ENCODE measurements at regions not wholly inside any gene's neighbourhood (a gene's known extent, or its start where the extent isn't known, plus 50 kb on each side); places are given as distances from the start of the nearest gene placed in this dataset.

DNA sequence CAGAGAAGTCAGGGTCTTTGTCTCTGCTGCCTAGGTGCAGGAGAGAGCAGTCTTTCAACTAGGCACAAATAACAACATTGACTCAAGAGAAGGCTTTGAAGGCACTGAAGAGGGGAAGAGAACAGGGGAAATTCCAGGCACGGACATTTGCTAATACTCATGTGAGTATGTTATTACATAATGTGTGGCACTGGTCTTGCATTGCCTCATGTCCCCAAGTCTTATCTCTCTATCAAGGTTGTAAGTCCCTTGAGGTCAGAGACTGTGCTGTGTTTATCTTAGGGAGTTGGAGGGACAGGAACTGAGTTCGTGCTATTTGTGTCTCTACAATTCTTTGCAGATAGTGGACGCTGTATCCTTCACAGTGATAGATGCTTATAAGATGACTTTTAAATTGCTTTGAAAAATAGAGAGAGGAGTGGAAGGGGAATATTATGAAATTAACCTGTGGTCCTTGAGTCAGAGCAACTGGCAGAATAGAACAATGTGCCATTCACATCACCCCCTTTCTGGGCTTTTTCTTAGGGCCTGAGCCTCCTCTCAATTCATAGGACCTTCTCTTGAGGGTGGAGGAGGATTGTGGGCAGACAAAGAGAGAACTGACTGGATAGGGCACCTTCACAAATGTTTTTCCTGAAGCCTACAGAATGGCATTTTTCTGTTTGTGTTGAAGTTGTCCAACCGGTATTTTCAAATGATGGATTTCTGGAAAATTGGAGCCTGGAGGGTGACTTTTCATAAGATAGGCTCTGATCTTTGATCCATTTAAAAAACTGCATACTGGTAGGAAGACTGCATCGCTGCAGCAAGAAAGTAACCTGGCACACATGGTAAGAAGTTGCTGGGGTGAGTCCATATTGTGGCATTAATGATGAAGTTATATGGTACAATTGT lies 96.6 kb upstream of the CXCR4 start:
- Histone ChIP-seq H3K4me3 (no peak overlapping the region), H3K4me2 (no peak overlapping the region), H3K9me3 (0 out of 3 replicates have a peak, but pooled peaks cover 3% of the 10 kb centered on the region), H3K4me1 (no peaks in the 10 kb centered on the region), H3K27ac (no peak overlapping the region)
- ChIA-PET POLR2A (no interaction called here), CTCF (interaction anchor here (0.5 kb wide), 1 partner anchor 11 kb away, joined by 3 read pairs; no protein-coding TSS in a partner anchor)
- TF ChIP-seq NPAS2 (CRISPR knock-in tag; IDR thresholded peaks at IDR 0.05; ENCODE audit: borderline replicate concordance): no peak
- no peak for TF ChIP-seq TP53 (CRISPR knock-in tag; IDR thresholded peaks at IDR 0.05)
- FAIRE-seq: no peak
- DNase-seq (ENCODE audit: low read depth in 1 of 2, low spot score in 1 of 2): no peak
- no peak for ATAC-seq
- 20% methylated on average over 5 of the region's 5 CpGs for WGBS (ENCODE audit: missing lambda C conversion rate)

DNA sequence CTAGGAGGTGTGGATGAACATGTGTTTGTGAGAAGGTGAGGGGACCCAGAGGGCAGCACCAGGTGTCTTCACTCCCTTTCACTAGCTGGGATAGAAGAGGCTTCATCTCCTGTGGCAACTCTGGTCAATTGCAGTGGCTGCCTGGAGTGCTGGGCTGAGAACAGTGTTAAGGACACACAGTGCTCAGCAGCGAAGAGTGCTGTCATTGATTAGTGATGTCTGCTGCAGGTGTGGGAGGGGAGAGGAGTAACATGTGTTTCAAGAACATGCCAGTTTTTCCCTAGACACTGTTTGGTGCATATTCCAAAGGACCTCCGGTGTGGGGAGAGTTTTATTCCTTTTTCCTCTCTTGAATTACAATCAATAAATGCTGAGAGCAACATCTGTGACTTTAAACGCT lies 95.9 kb upstream of the CXCR4 start:
- Histone ChIP-seq H3K9me3 (0 out of 3 replicates have a peak, but pooled peaks cover 3% of the 10 kb centered on the region), H3K27ac (no peak overlapping the region), H3K4me2 (no peak overlapping the region), H3K4me3 (no peak overlapping the region), H3K4me1 (no peaks in the 10 kb centered on the region)
- DNase-seq (ENCODE audit: low read depth in 1 of 2, low spot score in 1 of 2) (no peak), FAIRE-seq (no peak), ATAC-seq (no peak)
- POLR2A ChIA-PET: no interaction called here
- CTCF ChIA-PET: interaction anchor here (0.5 kb wide), 1 partner anchor 10 kb away, joined by 3 read pairs; no protein-coding TSS in a partner anchor
- 13% methylated on average over 3 of the region's 3 CpGs for WGBS (ENCODE audit: missing lambda C conversion rate)
- TF ChIP-seq HEYL (CRISPR knock-in tag; IDR thresholded peaks at IDR 0.05) (no peak), MAZ (IDR thresholded peaks at IDR 0.05; ENCODE audit: borderline replicate concordance, low read depth, low read length) (no peak), JUN (IDR thresholded peaks at IDR 0.05) (no peak), GATA3 (IDR thresholded peaks at IDR 0.05; ENCODE audit: borderline replicate concordance) (no peak), MAFK (IDR thresholded peaks at IDR 0.05; ENCODE audit: partially characterized antibody) (no peak), HOXB5 (CRISPR knock-in tag; IDR thresholded peaks at IDR 0.05) (no peak), RFX5 (IDR thresholded peaks at IDR 0.05) (no peak), ZFP36 (IDR thresholded peaks at IDR 0.05; ENCODE audit: borderline replicate concordance, partially characterized antibody) (no peak)
- TF ChIP-seq, protein P1, sequence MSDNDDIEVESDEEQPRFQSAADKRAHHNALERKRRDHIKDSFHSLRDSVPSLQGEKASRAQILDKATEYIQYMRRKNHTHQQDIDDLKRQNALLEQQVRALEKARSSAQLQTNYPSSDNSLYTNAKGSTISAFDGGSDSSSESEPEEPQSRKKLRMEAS (IDR thresholded peaks at IDR 0.05): no peak
- TF ChIP-seq, protein P2, sequence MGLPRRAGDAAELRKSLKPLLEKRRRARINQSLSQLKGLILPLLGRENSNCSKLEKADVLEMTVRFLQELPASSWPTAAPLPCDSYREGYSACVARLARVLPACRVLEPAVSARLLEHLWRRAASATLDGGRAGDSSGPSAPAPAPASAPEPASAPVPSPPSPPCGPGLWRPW (IDR thresholded peaks at IDR 0.05): no peak

DNA sequence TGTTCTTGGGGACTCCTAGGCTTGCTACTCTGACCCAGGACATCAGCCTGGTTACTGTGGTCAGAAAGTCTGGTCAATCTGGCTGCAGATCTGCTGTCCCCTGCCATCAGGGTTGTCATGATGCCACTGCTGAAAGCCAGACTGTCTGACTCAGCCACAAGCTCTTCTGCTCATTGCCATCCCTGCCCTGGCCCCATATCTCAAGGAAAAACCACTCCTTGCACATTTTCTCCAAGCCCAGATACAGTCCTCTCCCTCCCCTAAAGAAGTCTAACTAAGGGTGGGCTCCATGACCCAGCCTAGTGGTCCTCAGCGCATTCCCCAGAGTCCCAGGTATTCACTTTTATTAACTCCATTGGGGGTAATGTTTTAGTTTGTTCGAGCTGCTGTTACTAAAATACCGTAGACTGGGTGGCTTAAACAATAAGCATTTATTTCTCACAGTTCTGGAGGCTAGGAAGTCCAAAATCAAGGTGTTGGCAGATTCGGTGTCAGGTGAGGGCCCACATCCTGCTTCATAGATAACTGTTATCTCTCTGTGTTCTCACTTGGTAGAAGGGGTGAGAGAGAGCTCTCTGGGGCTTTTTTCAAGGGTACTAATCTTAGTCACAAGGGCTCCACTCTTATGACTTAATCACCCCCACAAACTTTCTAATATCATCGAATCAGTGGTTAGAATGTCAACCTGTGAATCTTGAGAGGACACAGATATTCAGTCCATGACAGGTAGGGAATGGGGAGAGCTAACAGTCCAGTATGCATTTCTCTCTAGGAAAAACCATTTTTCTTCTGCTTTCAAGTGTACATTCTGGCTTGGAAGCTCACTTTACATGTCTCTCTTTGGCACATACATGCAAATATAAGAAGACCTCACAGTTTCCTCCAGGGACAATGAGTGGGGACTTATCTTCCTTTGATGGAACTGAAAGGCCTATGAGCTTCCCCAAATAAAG lies 94.8 kb upstream of the CXCR4 start:
- H3K4me2 ChIP-seq: no peak overlapping the region
- CTCF ChIA-PET: no interaction called here
- POLR2A ChIA-PET: no interaction called here
- no peak for TF ChIP-seq FOSL2 (IDR thresholded peaks at IDR 0.05)
- no peak for TF ChIP-seq FOSL2 (CRISPR knock-in tag; IDR thresholded peaks at IDR 0.05)
- TF ChIP-seq NPAS2 (CRISPR knock-in tag; IDR thresholded peaks at IDR 0.05; ENCODE audit: borderline replicate concordance): no peak
- no peak for TF ChIP-seq ZNF302 (CRISPR knock-in tag; IDR thresholded peaks at IDR 0.05)
- no peak for TF ChIP-seq ZFP36 (IDR thresholded peaks at IDR 0.05; ENCODE audit: borderline replicate concordance, partially characterized antibody)
- TF ChIP-seq EP300 (IDR thresholded peaks at IDR 0.05): no peak
- no peak overlapping the region for H3K27ac ChIP-seq
- 13% methylated on average over 5 of the region's 5 CpGs for WGBS (ENCODE audit: missing lambda C conversion rate)
- H3K9me3 ChIP-seq: 0 out of 3 replicates have a peak, but pooled peaks cover 3% of the 10 kb centered on the region
- no peak overlapping the region for H3K4me3 ChIP-seq
- ATAC-seq (no peak), DNase-seq (ENCODE audit: low read depth in 1 of 2, low spot score in 1 of 2) (no peak), FAIRE-seq (no peak)
- no peaks in the 10 kb centered on the region for H3K4me1 ChIP-seq

DNA sequence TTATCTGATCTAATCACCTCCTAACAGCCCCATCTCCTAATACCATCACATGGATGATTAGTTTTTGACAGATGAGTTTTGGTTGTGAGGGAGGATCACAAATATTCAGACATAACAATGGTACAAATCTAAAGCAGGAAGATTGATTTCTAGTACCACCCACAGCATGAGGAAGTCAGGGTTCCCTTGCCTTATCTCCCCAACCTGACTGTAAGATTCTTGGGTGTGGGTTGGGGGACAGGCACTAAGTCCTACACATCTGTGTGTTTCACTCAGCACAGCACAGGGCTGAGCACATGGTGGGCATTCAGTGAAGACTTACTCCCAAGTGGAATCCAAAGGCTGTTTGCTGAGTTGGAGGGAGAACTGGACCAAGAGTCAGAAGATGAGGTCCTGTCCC lies 93.8 kb upstream of the CXCR4 start:
- ATAC-seq (no peak), FAIRE-seq (no peak), DNase-seq (ENCODE audit: low read depth in 1 of 2, low spot score in 1 of 2) (no peak)
- CTCF ChIA-PET: no interaction called here
- no peak overlapping the region for H3K4me3 ChIP-seq
- no peaks in the 10 kb centered on the region for H3K4me1 ChIP-seq
- TF ChIP-seq RFX5 (IDR thresholded peaks at IDR 0.05) (no peak), MYC (IDR thresholded peaks at IDR 0.05; ENCODE audit: borderline replicate concordance, low read length) (no peak), FOSB (CRISPR knock-in tag; IDR thresholded peaks at IDR 0.05) (no peak), JUN (IDR thresholded peaks at IDR 0.05) (no peak), KDM5A (IDR thresholded peaks at IDR 0.05) (no peak)
- TF ChIP-seq, protein P2 (IDR thresholded peaks at IDR 0.05): no peak
- no peak overlapping the region for H3K27ac ChIP-seq
- POLR2A ChIA-PET: no interaction called here
- H3K9me3 ChIP-seq: 0 out of 3 replicates have a peak, but pooled peaks cover 3% of the 10 kb centered on the region
- no peak overlapping the region for H3K4me2 ChIP-seq

Measured in A549 (cell line).